H1 (cell line): ENCODE measurements at regions not wholly inside any gene's neighbourhood (a gene's known extent, or its start where the extent isn't known, plus 50 kb on each side); places are given as distances from the start of the nearest gene placed in this dataset.

Source experiments
- CREB1 ChIP-seq: IDR thresholded peaks from 2 replicates; pipeline ENCODE4 v1.6.1; 2012; ENCODE audit warnings: inconsistent platforms
- RAD21 ChIP-seq, 2 experiments: IDR thresholded peaks in 1 of 2; conservative IDR thresholded peaks in 1 of 2; 2 replicates each; pipeline ENCODE4 v1.6.1; 2011; ENCODE audit warnings: low read depth in 2 of 2, low read length in 2 of 2, improper control_type of control experiment in 1 of 2, inconsistent platforms in 1 of 2, mild to moderate bottlenecking in 1 of 2, moderate library complexity in 1 of 2
- SP4 ChIP-seq: IDR thresholded peaks from 2 replicates; pipeline ENCODE4 v1.6.1; 2012; ENCODE audit warnings: low read length, inconsistent platforms
- USF2 ChIP-seq: IDR thresholded peaks from 2 replicates; pipeline ENCODE4 v1.6.1; 2011; ENCODE audit warnings: low read length, improper control_type of control experiment

- TF ChIP-seq USF2 = no peak
- TF ChIP-seq SP4 = no peak
- TF ChIP-seq RAD21 (IDR thresholded peaks at IDR 0.05 in 1 of 2, conservative IDR thresholded peaks at IDR 0.05 in 1 of 2; ENCODE audit: low read depth in 2 of 2, low read length in 2 of 2) = no peak
- no peak for TF ChIP-seq CREB1
Observed at GRCh38 chr17:62140836-62141235, 75.8 kb upstream of the MED13 start (continued).
